ENCODE measurements at regions not wholly inside any gene's neighbourhood (a gene's known extent, or its start where the extent isn't known, plus 50 kb on each side); places are given as distances from the start of the nearest gene placed in this dataset.

GRCh38 chr7:153584132-153584531, 468.1 kb upstream of the DPP6 start:
- TF ChIP-seq, protein P1, sequence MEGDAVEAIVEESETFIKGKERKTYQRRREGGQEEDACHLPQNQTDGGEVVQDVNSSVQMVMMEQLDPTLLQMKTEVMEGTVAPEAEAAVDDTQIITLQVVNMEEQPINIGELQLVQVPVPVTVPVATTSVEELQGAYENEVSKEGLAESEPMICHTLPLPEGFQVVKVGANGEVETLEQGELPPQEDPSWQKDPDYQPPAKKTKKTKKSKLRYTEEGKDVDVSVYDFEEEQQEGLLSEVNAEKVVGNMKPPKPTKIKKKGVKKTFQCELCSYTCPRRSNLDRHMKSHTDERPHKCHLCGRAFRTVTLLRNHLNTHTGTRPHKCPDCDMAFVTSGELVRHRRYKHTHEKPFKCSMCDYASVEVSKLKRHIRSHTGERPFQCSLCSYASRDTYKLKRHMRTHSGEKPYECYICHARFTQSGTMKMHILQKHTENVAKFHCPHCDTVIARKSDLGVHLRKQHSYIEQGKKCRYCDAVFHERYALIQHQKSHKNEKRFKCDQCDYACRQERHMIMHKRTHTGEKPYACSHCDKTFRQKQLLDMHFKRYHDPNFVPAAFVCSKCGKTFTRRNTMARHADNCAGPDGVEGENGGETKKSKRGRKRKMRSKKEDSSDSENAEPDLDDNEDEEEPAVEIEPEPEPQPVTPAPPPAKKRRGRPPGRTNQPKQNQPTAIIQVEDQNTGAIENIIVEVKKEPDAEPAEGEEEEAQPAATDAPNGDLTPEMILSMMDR (IDR thresholded peaks at IDR 0.05), result no peak
- no peak for ATAC-seq (ENCODE audit: low FRiP score)
- no peak for DNase-seq (ENCODE audit: low spot score)

DNA sequence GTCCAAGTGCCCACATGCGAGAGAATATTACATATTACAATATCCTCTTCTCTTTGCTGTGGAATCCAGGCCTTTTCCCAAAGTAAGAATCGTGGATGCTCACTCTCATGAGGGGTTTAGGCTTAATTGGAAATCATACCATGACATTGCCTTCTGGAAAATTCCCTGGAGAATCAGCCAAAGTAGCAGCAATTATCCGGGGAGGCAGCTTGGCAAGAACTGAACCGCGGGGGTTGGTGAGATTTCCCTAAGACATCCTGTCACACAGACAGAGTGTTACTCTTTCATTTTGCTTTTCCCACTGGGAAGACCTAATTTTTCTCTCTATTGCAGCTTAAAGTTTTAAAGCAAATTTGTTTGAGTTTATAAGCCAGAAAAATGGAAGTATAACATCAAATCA, 463.6 kb upstream of the DPP6 start:
- TF ChIP-seq, protein P1 (IDR thresholded peaks at IDR 0.05), result no peak
- ATAC-seq (ENCODE audit: low FRiP score), result no peak
- no peak for DNase-seq (ENCODE audit: low spot score)

GRCh38 chr7:153590136-153590535, 462.1 kb upstream of the DPP6 start:
- no peak for DNase-seq (ENCODE audit: low spot score)
- TF ChIP-seq, protein P1 (IDR thresholded peaks at IDR 0.05), result no peak
- ATAC-seq (ENCODE audit: low FRiP score), result no peak

GRCh38 chr7:153590571-153590970, 461.6 kb upstream of the DPP6 start:
- ATAC-seq (ENCODE audit: low FRiP score) (no peak), DNase-seq (ENCODE audit: low spot score) (no peak)
- TF ChIP-seq, protein P1 (IDR thresholded peaks at IDR 0.05), result no peak

DNA sequence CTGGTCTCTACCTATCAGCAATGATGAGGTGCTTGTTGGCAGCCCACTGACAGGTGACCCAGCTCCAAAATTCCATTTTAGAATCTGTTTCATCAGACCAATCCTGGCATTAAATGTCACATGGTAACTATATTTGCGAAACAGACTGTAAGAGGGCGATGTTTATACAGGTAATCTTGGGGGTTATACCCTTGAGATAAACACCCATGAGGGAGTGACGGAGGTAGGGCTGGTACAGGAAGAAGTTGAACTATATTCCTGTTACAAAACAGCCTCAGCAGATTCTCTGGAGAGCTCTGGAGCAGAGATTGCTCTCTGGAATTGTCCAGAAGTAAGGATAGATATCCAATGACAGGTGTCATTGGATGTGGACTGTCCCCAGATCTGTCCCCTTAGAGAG, 444.8 kb upstream of the DPP6 start:
- ATAC-seq (ENCODE audit: low FRiP score) (no peak), DNase-seq (ENCODE audit: low spot score) (no peak)
- TF ChIP-seq, protein P1 (IDR thresholded peaks at IDR 0.05), result no peak

GRCh38 chr7:153616711-153617325, 435.4 kb upstream of the DPP6 start:
- ATAC-seq (ENCODE audit: low FRiP score) (no peak), DNase-seq (ENCODE audit: low spot score) (no peak)
- TF ChIP-seq, protein P1 (IDR thresholded peaks at IDR 0.05), result no peak

DNA sequence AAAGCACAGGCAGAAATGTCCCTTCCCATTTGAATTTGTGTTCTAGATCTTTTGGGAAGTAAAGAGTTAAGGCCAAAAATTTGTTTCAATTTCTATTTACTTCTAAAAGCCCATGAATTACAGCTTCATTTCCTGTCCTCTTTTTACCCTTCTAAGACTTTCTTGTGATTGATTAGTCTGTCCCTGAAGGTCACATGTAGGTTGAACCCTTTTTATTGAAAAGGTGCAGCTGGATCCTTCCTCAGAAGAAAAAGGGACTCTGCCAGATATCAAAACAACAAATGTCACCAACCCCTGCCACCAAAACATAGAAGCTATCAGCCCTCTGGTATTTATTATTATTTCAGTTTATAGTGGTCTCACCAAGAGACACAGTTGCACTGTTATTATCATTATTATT, 424.9 kb upstream of the DPP6 start:
- TF ChIP-seq, protein P1 (IDR thresholded peaks at IDR 0.05), result no peak
- ATAC-seq (ENCODE audit: low FRiP score), result no peak
- no peak for DNase-seq (ENCODE audit: low spot score)

Data from omental fat pad (tissue), 3 donors.